Cardiac septum (tissue), 1 donor: ENCODE measurements at regions not wholly inside any gene's neighbourhood (a gene's known extent, or its start where the extent isn't known, plus 50 kb on each side); places are given as distances from the start of the nearest gene placed in this dataset.

Experiments used
- DNase-seq: peaks from one replicate; pipeline ENCODE4 v3.0.0-alpha.2; 2020; ENCODE audit warnings: low spot score
- intact Hi-C: fragments of 100-400 bp; cut with DNase I; formaldehyde crosslinking; loops from one replicate; pipeline ENCODE4 v1.14.0; 2022
- donor health status: DM: no; HTN: no; CAD: no.

DNA sequence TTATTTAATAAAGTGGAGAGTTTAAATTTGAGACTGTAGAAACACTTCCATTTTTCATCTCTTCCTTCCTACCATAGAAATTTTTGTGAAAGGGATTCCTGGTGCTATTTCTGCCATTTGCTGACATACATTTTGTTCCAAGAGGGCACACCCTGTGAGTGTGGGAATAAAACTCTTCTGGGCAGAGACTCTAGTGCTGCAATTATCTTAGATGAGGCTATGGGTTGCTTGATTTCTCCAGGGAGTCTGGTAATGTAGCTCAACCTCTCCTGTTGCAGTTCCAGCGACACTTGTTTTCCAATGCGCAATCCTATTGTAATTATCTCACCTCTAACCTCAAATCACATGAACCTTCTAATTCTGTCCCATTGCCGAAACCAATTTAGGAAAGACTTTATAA lies 60.1 kb upstream of the ZSWIM2 start:
- intact Hi-C loops, result loop anchor here (5.0 kb wide), 1 partner anchor 228 kb away; no protein-coding TSS in a partner anchor
- DNase-seq, result no peak

DNA sequence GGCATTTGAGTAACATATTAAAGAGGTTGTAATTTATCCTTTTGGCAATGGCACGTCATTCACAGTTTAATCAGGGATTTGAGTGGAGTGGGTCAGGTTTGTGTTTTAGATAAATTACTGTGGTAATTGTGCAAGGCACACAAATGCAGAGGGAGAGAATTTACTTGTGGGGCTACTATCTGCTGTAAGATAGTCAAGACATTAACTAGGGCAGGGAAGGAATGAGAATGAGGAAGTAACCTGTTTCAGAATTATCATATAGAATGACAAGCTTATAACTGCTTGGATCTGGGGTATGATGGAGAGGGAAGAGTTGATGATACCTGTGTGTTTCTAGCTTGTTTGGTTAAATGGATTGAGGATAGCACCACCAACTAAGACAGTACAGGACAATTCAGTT lies 58.9 kb upstream of the ZSWIM2 start:
- intact Hi-C loops, result loop anchor here (5.0 kb wide), 1 partner anchor 229 kb away; no protein-coding TSS in a partner anchor
- DNase-seq, result no peak

DNA sequence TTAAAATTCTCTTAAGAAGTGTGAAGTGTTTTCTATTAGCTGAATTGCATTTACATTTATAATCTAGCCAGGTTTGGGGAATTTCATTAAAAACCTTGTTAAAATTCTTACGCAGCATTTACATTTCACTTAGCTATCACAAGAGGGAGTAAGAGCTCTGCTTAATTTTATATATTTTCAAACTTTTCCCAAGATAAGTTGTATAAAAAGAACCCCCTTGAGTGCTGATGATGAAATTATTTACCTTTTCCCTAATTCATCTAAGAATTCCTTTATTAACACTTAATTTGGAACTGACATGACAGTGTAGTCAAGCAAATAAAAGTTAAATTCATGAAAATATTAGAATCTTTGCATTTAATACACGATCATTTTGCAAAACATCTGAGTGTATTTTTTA lies 54.2 kb upstream of the ZSWIM2 start:
- intact Hi-C loops, result loop anchor here (5.0 kb wide), 1 partner anchor 549 kb away; no protein-coding TSS in a partner anchor
- no peak for DNase-seq
